Naive B cell (primary cell): ENCODE measurements at regions not wholly inside any gene's neighbourhood (a gene's known extent, or its start where the extent isn't known, plus 50 kb on each side); places are given as distances from the start of the nearest gene placed in this dataset.

Experiments used
- ATAC-seq, 2 donors: fragments of 150-1000 bp; cut with Tn5 transposase; 2 replicates each; pipeline ENCODE4 v1.10.0; 2021; ENCODE audit warnings: low read depth in 2 of 2, mild to moderate bottlenecking in 2 of 2, moderate library complexity in 2 of 2
- DNase-seq: peaks from one replicate; pipeline ENCODE4 v3.0.0; 2022
- H3K27ac Mint-ChIP-seq, 6 donors: one replicate each; pipeline ENCODE4 v1.8.0; 2020 to 2022; ENCODE audit warnings: mild to moderate bottlenecking in 6 of 6, mixed read lengths in 6 of 6, moderate library complexity in 5 of 6, inconsistent platforms in 2 of 6
- H3K27me3 Mint-ChIP-seq, 3 donors: one replicate each; pipeline ENCODE4 v1.8.0; 2021 to 2022; ENCODE audit warnings: mixed read lengths in 3 of 3, mild to moderate bottlenecking in 1 of 3
- H3K36me3 Mint-ChIP-seq, 2 donors: one replicate each; pipeline ENCODE4 v1.8.0; 2020 to 2022; ENCODE audit warnings: mixed read lengths in 2 of 2, inconsistent platforms in 1 of 2, mild to moderate bottlenecking in 1 of 2
- H3K4me1 Mint-ChIP-seq, 3 donors: one replicate each; pipeline ENCODE4 v1.8.0; 2020 to 2022; ENCODE audit warnings: mixed read lengths in 3 of 3, inconsistent platforms in 1 of 3, mild to moderate bottlenecking in 1 of 3, moderate library complexity in 1 of 3
- H3K4me3 Mint-ChIP-seq, 8 donors: one replicate each; pipeline ENCODE4 v1.8.0; 2020 to 2022; ENCODE audit warnings: mild to moderate bottlenecking in 8 of 8, mixed read lengths in 8 of 8, moderate library complexity in 8 of 8, inconsistent platforms in 2 of 8
- H3K9me3 Mint-ChIP-seq, 7 donors: one replicate each; pipeline ENCODE4 v1.8.0; 2020 to 2022; ENCODE audit warnings: mixed read lengths in 7 of 7, mild to moderate bottlenecking in 5 of 7, inconsistent platforms in 2 of 7, moderate library complexity in 1 of 7

- Mint-ChIP-seq H3K36me3 (no peaks in the 10 kb centered on the region), H3K9me3 (peaks cover 0 to 4% (median 0%) of the 10 kb centered on the region in 7 donors), H3K27ac (no peak overlapping the region), H3K4me3 (no peak overlapping the region), H3K4me1 (no peaks in the 10 kb centered on the region), H3K27me3 (no peaks in the 10 kb centered on the region)
- ATAC-seq (no peak), DNase-seq (no peak)
These were observed 840.7 kb upstream of the ADAMTS5 start for GRCh38 chr21:27807596-27807995.

DNA sequence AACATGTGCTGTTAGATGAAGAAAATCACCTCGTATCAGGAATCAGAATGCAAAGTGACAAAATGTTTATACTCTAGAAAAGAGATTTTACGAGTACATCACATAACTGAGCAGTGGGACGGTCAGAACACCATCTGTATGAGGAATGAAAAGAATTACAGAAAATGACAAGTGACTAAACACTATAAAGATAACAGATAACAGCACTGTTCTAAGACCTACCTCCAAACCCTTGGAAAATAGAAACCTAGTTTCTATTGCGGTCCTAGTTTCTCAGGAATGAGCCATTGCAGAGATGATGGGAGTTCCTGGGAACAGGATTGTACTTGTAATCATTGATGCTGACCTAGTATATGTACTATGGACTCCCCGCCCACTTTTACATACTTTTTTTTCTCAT is 839.4 kb upstream of the ADAMTS5 start:
- Mint-ChIP-seq H3K27ac (no peak overlapping the region), H3K4me1 (no peaks in the 10 kb centered on the region), H3K36me3 (no peaks in the 10 kb centered on the region), H3K9me3 (peaks cover 0 to 4% (median 0%) of the 10 kb centered on the region in 7 donors), H3K27me3 (no peaks in the 10 kb centered on the region), H3K4me3 (no peak overlapping the region)
- ATAC-seq, result no peak
- DNase-seq, result no peak

- Mint-ChIP-seq H3K27ac (no peak overlapping the region), H3K4me1 (no peaks in the 10 kb centered on the region), H3K4me3 (no peak overlapping the region), H3K9me3 (peaks cover 0 to 4% (median 0%) of the 10 kb centered on the region in 7 donors), H3K27me3 (no peaks in the 10 kb centered on the region), H3K36me3 (no peaks in the 10 kb centered on the region)
- ATAC-seq, result no peak
- DNase-seq, result no peak
These were observed 838.8 kb upstream of the ADAMTS5 start for GRCh38 chr21:27805696-27806095.

DNA sequence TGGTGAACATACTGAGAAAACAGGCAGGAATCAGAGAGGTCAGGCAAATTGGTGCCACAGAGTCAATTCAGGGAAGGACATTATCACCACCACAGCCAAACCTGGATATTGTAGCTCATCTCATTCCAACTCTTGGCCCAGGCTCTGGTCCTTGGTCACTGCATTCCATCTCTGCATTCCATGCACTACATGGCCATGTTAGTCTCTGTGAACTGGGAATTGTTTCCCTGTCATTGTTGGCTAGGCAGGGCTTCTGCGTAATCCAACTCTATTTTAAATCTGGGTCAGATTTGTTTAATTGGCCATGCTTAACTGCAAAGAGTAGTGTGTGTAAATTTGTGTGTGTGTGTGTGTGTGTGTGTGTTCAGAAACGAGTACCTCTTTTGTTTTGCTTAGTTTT is 837.6 kb upstream of the ADAMTS5 start:
- no peak for DNase-seq
- H3K27ac Mint-ChIP-seq, result no peak overlapping the region
- H3K4me1 Mint-ChIP-seq, result no peaks in the 10 kb centered on the region
- H3K36me3 Mint-ChIP-seq, result no peaks in the 10 kb centered on the region
- H3K27me3 Mint-ChIP-seq, result no peaks in the 10 kb centered on the region
- no peak for ATAC-seq
- H3K9me3 Mint-ChIP-seq, result peaks cover 0 to 4% (median 0%) of the 10 kb centered on the region in 7 donors
- H3K4me3 Mint-ChIP-seq, result no peak overlapping the region

DNA sequence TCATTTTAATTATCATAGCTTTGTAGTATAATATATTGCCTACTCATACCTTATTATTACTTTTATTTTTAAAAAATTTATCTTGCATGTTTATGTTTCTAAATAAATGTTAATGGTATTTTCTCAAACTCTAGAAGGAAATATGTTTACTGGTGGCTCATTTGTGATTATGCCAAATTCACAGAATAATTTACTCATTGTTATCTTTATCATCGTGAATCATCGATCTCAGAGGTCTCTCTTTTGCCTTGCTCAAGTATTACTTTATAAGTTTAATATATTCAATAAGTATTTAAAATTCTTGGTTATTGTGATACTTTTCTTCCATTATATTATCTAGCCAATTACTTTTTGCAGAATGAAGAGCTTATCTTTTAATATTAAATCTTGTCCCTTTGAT is 836.7 kb upstream of the ADAMTS5 start:
- no peak overlapping the region for H3K27ac Mint-ChIP-seq
- H3K4me3 Mint-ChIP-seq, result no peak overlapping the region
- H3K9me3 Mint-ChIP-seq, result peaks cover 0 to 4% (median 0%) of the 10 kb centered on the region in 7 donors

GRCh38 chr21:27802816-27803475 is 836.1 kb upstream of the ADAMTS5 start:
- ATAC-seq, result no peak
- no peak overlapping the region for H3K27ac Mint-ChIP-seq
- no peak overlapping the region for H3K4me3 Mint-ChIP-seq
- no peaks in the 10 kb centered on the region for H3K4me1 Mint-ChIP-seq
- DNase-seq, result no peak
- H3K27me3 Mint-ChIP-seq, result no peaks in the 10 kb centered on the region
- peaks cover 0 to 4% (median 0%) of the 10 kb centered on the region in 7 donors for H3K9me3 Mint-ChIP-seq
- H3K36me3 Mint-ChIP-seq, result no peaks in the 10 kb centered on the region

More for the DNA sequence above, 836.7 kb upstream of the ADAMTS5 start:
- no peaks in the 10 kb centered on the region for H3K36me3 Mint-ChIP-seq
- H3K27me3 Mint-ChIP-seq, result no peaks in the 10 kb centered on the region
- DNase-seq, result no peak
- no peak for ATAC-seq
- no peaks in the 10 kb centered on the region for H3K4me1 Mint-ChIP-seq

GRCh38 chr21:27799861-27800260 is 833.0 kb upstream of the ADAMTS5 start:
- ATAC-seq, result no peak
- Mint-ChIP-seq H3K36me3 (no peaks in the 10 kb centered on the region), H3K4me1 (no peaks in the 10 kb centered on the region), H3K27ac (no peak overlapping the region), H3K4me3 (no peak overlapping the region), H3K9me3 (peaks cover 0 to 2% (median 0%) of the 10 kb centered on the region in 7 donors), H3K27me3 (no peaks in the 10 kb centered on the region)
- DNase-seq, result no peak

- Mint-ChIP-seq H3K4me1 (no peaks in the 10 kb centered on the region), H3K27ac (no peak overlapping the region), H3K27me3 (no peaks in the 10 kb centered on the region), H3K9me3 (peaks cover 0 to 3% (median 0%) of the 10 kb centered on the region in 7 donors), H3K36me3 (no peaks in the 10 kb centered on the region), H3K4me3 (no peak overlapping the region)
- DNase-seq (no peak), ATAC-seq (no peak)
These were observed 829.2 kb upstream of the ADAMTS5 start for GRCh38 chr21:27796106-27796505.

GRCh38 chr21:27795418-27795817 is 828.5 kb upstream of the ADAMTS5 start:
- DNase-seq (no peak), ATAC-seq (no peak)
- H3K27me3 Mint-ChIP-seq, result no peaks in the 10 kb centered on the region
- no peak overlapping the region for H3K4me3 Mint-ChIP-seq
- H3K4me1 Mint-ChIP-seq, result no peaks in the 10 kb centered on the region
- H3K9me3 Mint-ChIP-seq, result peaks cover 0 to 5% (median under 1%) of the 10 kb centered on the region in 7 donors
- H3K27ac Mint-ChIP-seq, result no peak overlapping the region
- no peaks in the 10 kb centered on the region for H3K36me3 Mint-ChIP-seq

DNA sequence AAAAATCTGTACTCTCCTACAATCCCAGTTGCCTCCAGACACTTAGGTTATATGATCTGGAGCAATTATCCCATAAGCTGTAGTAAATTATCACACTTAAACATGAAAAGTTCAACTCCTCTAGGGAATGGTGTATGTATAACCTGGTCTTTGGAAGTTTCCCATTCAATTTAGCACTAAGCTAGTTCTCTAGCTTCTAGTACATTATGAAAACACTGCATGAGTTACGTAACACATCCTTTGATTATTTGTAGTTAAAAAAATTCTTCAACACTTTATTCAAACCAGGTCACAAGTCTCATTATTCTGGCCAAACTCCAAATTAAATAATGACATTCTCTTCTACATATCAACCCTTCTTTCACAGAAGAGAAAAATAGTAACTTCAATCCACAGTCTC is 827.0 kb upstream of the ADAMTS5 start:
- peaks cover 0 to 6% (median 5%) of the 10 kb centered on the region in 7 donors for H3K9me3 Mint-ChIP-seq
- no peak overlapping the region for H3K27ac Mint-ChIP-seq
- no peak overlapping the region for H3K4me3 Mint-ChIP-seq
- H3K27me3 Mint-ChIP-seq, result no peaks in the 10 kb centered on the region
- H3K36me3 Mint-ChIP-seq, result no peaks in the 10 kb centered on the region
- H3K4me1 Mint-ChIP-seq, result no peaks in the 10 kb centered on the region
- ATAC-seq (no peak), DNase-seq (no peak)

GRCh38 chr21:27787046-27787445 is 820.2 kb upstream of the ADAMTS5 start:
- no peak for ATAC-seq
- H3K9me3 Mint-ChIP-seq, result peaks cover 6 to 26% (median 13%) of the 10 kb centered on the region in 7 donors
- H3K4me3 Mint-ChIP-seq, result no peak overlapping the region
- H3K27me3 Mint-ChIP-seq, result no peaks in the 10 kb centered on the region
- no peak for DNase-seq
- no peaks in the 10 kb centered on the region for H3K4me1 Mint-ChIP-seq
- no peak overlapping the region for H3K27ac Mint-ChIP-seq
- no peaks in the 10 kb centered on the region for H3K36me3 Mint-ChIP-seq

GRCh38 chr21:27779606-27780005 is 812.7 kb upstream of the ADAMTS5 start:
- H3K4me1 Mint-ChIP-seq, result no peaks in the 10 kb centered on the region
- H3K27ac Mint-ChIP-seq, result no peak overlapping the region

GRCh38 chr21:27776925-27777553 is 810.2 kb upstream of the ADAMTS5 start:
- ATAC-seq (no peak), DNase-seq (no peak)
- no peaks in the 10 kb centered on the region for H3K4me1 Mint-ChIP-seq
- H3K36me3 Mint-ChIP-seq, result no peaks in the 10 kb centered on the region
- H3K9me3 Mint-ChIP-seq, result peaks cover 0 to 11% (median 0%) of the 10 kb centered on the region in 7 donors
- H3K27ac Mint-ChIP-seq, result peak overlapping the region in 1 of 6 donors; percentile 16
- no peaks in the 10 kb centered on the region for H3K27me3 Mint-ChIP-seq
- H3K4me3 Mint-ChIP-seq, result no peak overlapping the region

More at GRCh38 chr21:27779606-27780005, 812.7 kb upstream of the ADAMTS5 start:
- no peak for DNase-seq
- no peaks in the 10 kb centered on the region for H3K36me3 Mint-ChIP-seq
- H3K9me3 Mint-ChIP-seq, result peaks cover 2 to 27% (median 5%) of the 10 kb centered on the region in 7 donors
- H3K4me3 Mint-ChIP-seq, result no peak overlapping the region
- no peaks in the 10 kb centered on the region for H3K27me3 Mint-ChIP-seq
- ATAC-seq, result no peak

DNA sequence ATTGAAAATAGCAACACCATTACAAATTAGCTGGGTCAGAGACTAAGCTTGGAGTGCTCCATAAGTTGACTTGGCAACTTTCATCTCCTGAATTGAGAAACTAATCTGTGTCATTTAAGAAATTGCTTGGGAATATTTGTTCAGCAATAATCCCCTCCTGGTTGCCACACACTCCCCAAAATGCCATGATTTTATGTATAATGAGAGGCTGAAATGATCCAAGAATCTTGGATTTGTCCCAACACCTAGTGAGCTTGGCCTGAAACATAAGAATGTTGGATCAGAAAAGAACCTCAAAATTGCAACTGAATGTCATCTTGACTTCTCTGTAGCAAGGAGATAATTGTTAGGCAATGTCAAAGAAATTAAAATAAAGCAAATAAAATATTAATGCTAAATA is 805.9 kb upstream of the ADAMTS5 start:
- ATAC-seq, result no peak
- no peaks in the 10 kb centered on the region for H3K27me3 Mint-ChIP-seq

More for the DNA sequence above, 805.9 kb upstream of the ADAMTS5 start:
- Mint-ChIP-seq H3K36me3 (no peaks in the 10 kb centered on the region), H3K4me3 (no peak overlapping the region), H3K27ac (no peak overlapping the region), H3K9me3 (peaks cover 0 to 7% (median 0%) of the 10 kb centered on the region in 7 donors), H3K4me1 (no peaks in the 10 kb centered on the region)
- no peak for DNase-seq
